Keratinocyte (primary cell): ENCODE measurements at regions not wholly inside any gene's neighbourhood (a gene's known extent, or its start where the extent isn't known, plus 50 kb on each side); places are given as distances from the start of the nearest gene placed in this dataset.

Source experiments
- CTCF ChIP-seq, 3 experiments: IDR thresholded peaks in 1 of 3; conservative IDR thresholded peaks in 1 of 3; optimal IDR thresholded peaks in 1 of 3; 2 replicates in 2 of 3; 3 replicates in 1 of 3; pipeline versions ENCODE3 to v1.5.1; 2011; ENCODE audit warnings: low read length in 3 of 3, mild to moderate bottlenecking in 3 of 3, moderate library complexity in 2 of 3, control low read depth in 1 of 3, inconsistent platforms in 1 of 3; ENCODE audit not compliant: insufficient read depth in 2 of 3; ENCODE audit errors: extremely low read depth in 1 of 3
- EZH2 ChIP-seq: IDR thresholded peaks from one replicate; pipeline ENCODE4 v1.6.1; 2012; ENCODE audit warnings: inconsistent platforms, mild to moderate bottlenecking, low read length, moderate library complexity

GRCh38 chr3:66720508-66720907 lies 219.7 kb upstream of the LRIG1 start:
- no peak for TF ChIP-seq CTCF (optimal IDR thresholded peaks at IDR 0.05 in 1 of 3, IDR thresholded peaks at IDR 0.05 in 1 of 3, conservative IDR thresholded peaks at IDR 0.05 in 1 of 3; ENCODE audit: extremely low read depth in 1 of 3, insufficient read depth in 2 of 3, low read length in 3 of 3)
- no peak for TF ChIP-seq EZH2
